ENCODE measurements at regions not wholly inside any gene's neighbourhood (a gene's known extent, or its start where the extent isn't known, plus 50 kb on each side); places are given as distances from the start of the nearest gene placed in this dataset.
A peak's percentile ranks its signal among the peaks of the same experiment; 100 is the strongest.

GRCh38 chr6:14384175-14384949, 266.8 kb downstream of the CD83 start:
- no CpG with 5 or more reads among the region's 6 CpGs for WGBS (ENCODE audit: extremely low coverage, insufficient read length, low lambda C conversion rate)
- Histone ChIP-seq H3K23ac (ENCODE audit: insufficient read length, low read depth, low read length) (no peak overlapping the region), H3K4me2 (ENCODE audit: insufficient read depth, insufficient read length, low read length) (no peak overlapping the region), H2AK5ac (ENCODE audit: insufficient read length, low read length) (no peak overlapping the region), H3K79me1 (ENCODE audit: insufficient read depth, low read depth, low read length, poor library complexity, severe bottlenecking) (no peaks in the 10 kb centered on the region), H4K20me1 (ENCODE audit: control insufficient read depth, insufficient read depth, insufficient read length) (no peaks in the 10 kb centered on the region), H3K9ac (ENCODE audit: extremely low read depth, insufficient read length, low read length) (no peak overlapping the region), H4K5ac (ENCODE audit: insufficient read length, low read depth, low read length) (no peak overlapping the region), H3K27me3 (ENCODE audit: insufficient read depth, low read length) (no peaks in the 10 kb centered on the region), H3K27ac (ENCODE audit: insufficient read length, low read depth, low read length) (no peak overlapping the region), H2BK12ac (ENCODE audit: insufficient read length, low read depth, low read length) (no peak overlapping the region), H3K14ac (ENCODE audit: insufficient read depth, low read length) (no peak overlapping the region), H2BK5ac (ENCODE audit: insufficient read length, low read length) (no peak overlapping the region), H3K4ac (ENCODE audit: low read depth, low read length) (no peak overlapping the region), H3T11ph (ENCODE audit: low read length) (no peak overlapping the region), H4K8ac (replicated peaks; ENCODE audit: insufficient read length, low read depth, low read length) (no peak overlapping the region), H2BK15ac (ENCODE audit: low read depth, low read length) (no peak overlapping the region), H3K56ac (ENCODE audit: insufficient read length, low read depth, low read length) (no peak overlapping the region), H2AFZ (ENCODE audit: low read length) (no peak overlapping the region), H3K23me2 (ENCODE audit: insufficient read length, low read depth, low read length, poor library complexity, severe bottlenecking) (peaks cover 4% of the 10 kb centered on the region), H2BK20ac (ENCODE audit: low read depth, low read length, poor library complexity, severe bottlenecking) (no peak overlapping the region), H3K9me3 (ENCODE audit: control insufficient read depth, low read depth, low read length) (no peaks in the 10 kb centered on the region), H2BK120ac (ENCODE audit: low read depth, low read length, poor library complexity, severe bottlenecking) (no peak overlapping the region), H4K91ac (ENCODE audit: insufficient read length, low read depth, low read length) (no peak overlapping the region), H3K18ac (ENCODE audit: insufficient read length, low read depth, low read length) (no peak overlapping the region), H3K79me2 (ENCODE audit: insufficient read depth, low read length) (no peaks in the 10 kb centered on the region; the same call in 1 of the 2 replicates), H3K4me1 (ENCODE audit: insufficient read depth, low read length) (peaks cover 23% of the 10 kb centered on the region)
- no peak for DNase-seq
- Mint-ChIP-seq H3K27ac (peak overlapping the region in 2 of 3 experiments; percentile 27 to 58; a peak in 2 of 7 replicates), H3K36me3 (ENCODE audit: insufficient read depth in 1 of 3, low read depth in 3 of 3) (0 out of 7 replicates have a peak, but pooled peaks cover 0 to 2% (median 0%) of the 10 kb centered on the region in 3 experiments), H3K4me3 (no peak overlapping the region), H3K27me3 (ENCODE audit: low read depth) (peaks cover 3% of the 10 kb centered on the region; the same call in 1 of the 2 replicates), H3K4me1 (peaks cover 64 to 78% of the 10 kb centered on the region in 2 experiments), H3K9me3 (no peaks in the 10 kb centered on the region; a peak in 1 of 5 replicates)
- TF ChIP-seq CTCF (conservative IDR thresholded peaks at IDR 0.05) = no peak
